ENCODE measurements at regions not wholly inside any gene's neighbourhood (a gene's known extent, or its start where the extent isn't known, plus 50 kb on each side); places are given as distances from the start of the nearest gene placed in this dataset.
A peak's percentile ranks its signal among the peaks of the same experiment; 100 is the strongest.

- Histone ChIP-seq H3K36me3 (no peaks in the 10 kb centered on the region), H3K4me3 (no peak overlapping the region), H3K9me3 (no peaks in the 10 kb centered on the region), H3K27me3 (no peaks in the 10 kb centered on the region), H3K27ac (no peak overlapping the region), H3K4me1 (no peaks in the 10 kb centered on the region)
- ATAC-seq (ENCODE audit: low FRiP score in 2 of 2) = peak in 1 of 2 donors; percentile 72
- no peak for DNase-seq
- 79 to 82% methylated on average over 2 of the region's 2 CpGs for WGBS, 2 donors
- TF ChIP-seq POLR2A (IDR thresholded peaks at IDR 0.05) = no peak
Observed at GRCh38 chr9:86763791-86764190, 183.5 kb downstream of the GAS1 start.

GRCh38 chr9:86757382-86757720 lies 190.0 kb downstream of the GAS1 start:
- H3K4me1 ChIP-seq = no peaks in the 10 kb centered on the region
- H3K4me3 ChIP-seq = no peak overlapping the region
- DNase-seq (no peak), ATAC-seq (ENCODE audit: low FRiP score in 2 of 2) (no peak)
- TF ChIP-seq POLR2A (IDR thresholded peaks at IDR 0.05) (no peak), EP300 (IDR thresholded peaks at IDR 0.05) (no peak), POLR2AphosphoS5 (IDR thresholded peaks at IDR 0.05) (no peak), CTCF (IDR thresholded peaks at IDR 0.05) (no peak)
- H3K27ac ChIP-seq = no peak overlapping the region
- no peaks in the 10 kb centered on the region for H3K36me3 ChIP-seq
- no peaks in the 10 kb centered on the region for H3K27me3 ChIP-seq
- WGBS, 2 donors = 78 to 80% methylated on average over 1 of the region's 1 CpG
- H3K9me3 ChIP-seq = no peaks in the 10 kb centered on the region

GRCh38 chr9:86756576-86757381 lies 190.5 kb downstream of the GAS1 start:
- ATAC-seq (ENCODE audit: low FRiP score in 2 of 2) (no peak), DNase-seq (no peak)
- H3K9me3 ChIP-seq = no peaks in the 10 kb centered on the region

GRCh38 chr9:86755561-86755941 lies 191.8 kb downstream of the GAS1 start:
- ATAC-seq (ENCODE audit: low FRiP score in 2 of 2) = no peak
- TF ChIP-seq POLR2AphosphoS5 (IDR thresholded peaks at IDR 0.05) (no peak), EP300 (IDR thresholded peaks at IDR 0.05) (no peak), POLR2A (IDR thresholded peaks at IDR 0.05) (no peak), CTCF (IDR thresholded peaks at IDR 0.05) (no peak)
- WGBS, 2 donors = 69 to 72% methylated on average over 8 of the region's 8 CpGs
- Histone ChIP-seq H3K4me3 (no peak overlapping the region), H3K9me3 (no peaks in the 10 kb centered on the region), H3K36me3 (no peaks in the 10 kb centered on the region), H3K4me1 (no peaks in the 10 kb centered on the region), H3K27me3 (no peaks in the 10 kb centered on the region), H3K27ac (no peak overlapping the region)
- DNase-seq = no peak

More at GRCh38 chr9:86756576-86757381, 190.5 kb downstream of the GAS1 start:
- H3K4me1 ChIP-seq = no peaks in the 10 kb centered on the region
- TF ChIP-seq POLR2AphosphoS5 (IDR thresholded peaks at IDR 0.05) (no peak), CTCF (IDR thresholded peaks at IDR 0.05) (no peak)
- no peak overlapping the region for H3K4me3 ChIP-seq
- 73 to 79% methylated on average over 12 to 18 of the region's 18 CpGs for WGBS, 2 donors
- H3K36me3 ChIP-seq = no peaks in the 10 kb centered on the region
- H3K27ac ChIP-seq = no peak overlapping the region
- no peaks in the 10 kb centered on the region for H3K27me3 ChIP-seq

GRCh38 chr9:86754581-86755560 lies 192.4 kb downstream of the GAS1 start:
- no peak overlapping the region for H3K4me3 ChIP-seq
- no peaks in the 10 kb centered on the region for H3K27me3 ChIP-seq
- 46 to 61% methylated on average over 5 to 6 of the region's 6 CpGs for WGBS, 2 donors
- H3K27ac ChIP-seq = no peak overlapping the region
- TF ChIP-seq POLR2AphosphoS5 (IDR thresholded peaks at IDR 0.05) = no peak
- TF ChIP-seq EP300 (IDR thresholded peaks at IDR 0.05) = no peak
- no peak for TF ChIP-seq POLR2A (IDR thresholded peaks at IDR 0.05)
- no peak for TF ChIP-seq CTCF (IDR thresholded peaks at IDR 0.05)
- H3K9me3 ChIP-seq = no peaks in the 10 kb centered on the region
- H3K4me1 ChIP-seq = no peaks in the 10 kb centered on the region
- no peaks in the 10 kb centered on the region for H3K36me3 ChIP-seq
- DNase-seq = no peak
- peak in 1 of 2 donors; percentile 40 for ATAC-seq (ENCODE audit: low FRiP score in 2 of 2)
